ENCODE measurements at regions not wholly inside any gene's neighbourhood (a gene's known extent, or its start where the extent isn't known, plus 50 kb on each side); places are given as distances from the start of the nearest gene placed in this dataset.

GRCh38 chr18:40493316-40493715 lies 1461.7 kb upstream of the PIK3C3 start:
- no peak for DNase-seq

GRCh38 chr18:40489301-40489700 lies 1465.7 kb upstream of the PIK3C3 start:
- DNase-seq, result no peak

- no peak for DNase-seq
Measured at GRCh38 chr18:40485318-40485717, 1469.7 kb upstream of the PIK3C3 start.

- DNase-seq, result no peak
Measured at GRCh38 chr18:40473221-40474029, 1481.6 kb upstream of the PIK3C3 start.

GRCh38 chr18:40470723-40471122 lies 1484.3 kb upstream of the PIK3C3 start:
- no peak for DNase-seq

- no peak for DNase-seq
Measured at GRCh38 chr18:40469851-40470250, 1485.2 kb upstream of the PIK3C3 start.

GRCh38 chr18:40469316-40469715 lies 1485.7 kb upstream of the PIK3C3 start:
- DNase-seq, result no peak

GRCh38 chr18:40464032-40464431 lies 1491.0 kb upstream of the PIK3C3 start:
- no peak for DNase-seq

- no peak for DNase-seq
Measured at GRCh38 chr18:40453903-40454302, 1501.1 kb upstream of the PIK3C3 start.

- no peak for DNase-seq
Measured at GRCh38 chr18:40452599-40452998, 1502.4 kb upstream of the PIK3C3 start.

GRCh38 chr18:40450751-40451150 lies 1504.3 kb upstream of the PIK3C3 start:
- DNase-seq, result no peak

GRCh38 chr18:40447820-40448219 lies 1507.2 kb upstream of the PIK3C3 start:
- no peak for DNase-seq

GRCh38 chr18:40440088-40440487 lies 1514.9 kb upstream of the PIK3C3 start:
- no peak for DNase-seq

- no peak for DNase-seq
Measured at GRCh38 chr18:40437517-40437916, 1517.5 kb upstream of the PIK3C3 start.

- DNase-seq, result no peak
Measured at GRCh38 chr18:40431071-40431985, 1523.7 kb upstream of the PIK3C3 start.

- DNase-seq, result no peak
Measured at GRCh38 chr18:40423291-40423690, 1531.7 kb upstream of the PIK3C3 start.

- DNase-seq, result no peak
Measured at GRCh38 chr18:40420675-40421074, 1534.4 kb upstream of the PIK3C3 start.

- no peak for DNase-seq
Measured at GRCh38 chr18:40417501-40417900, 1537.5 kb upstream of the PIK3C3 start.

GRCh38 chr18:40415821-40416220 lies 1539.2 kb upstream of the PIK3C3 start:
- DNase-seq, result no peak

- DNase-seq, result no peak
Measured at GRCh38 chr18:40415176-40415791, 1539.8 kb upstream of the PIK3C3 start.

GRCh38 chr18:40414155-40414754 lies 1540.8 kb upstream of the PIK3C3 start:
- DNase-seq, result no peak

GRCh38 chr18:40413160-40413559 lies 1541.9 kb upstream of the PIK3C3 start:
- no peak for DNase-seq

GRCh38 chr18:40412410-40412809 lies 1542.6 kb upstream of the PIK3C3 start:
- DNase-seq, result no peak
